Glutamatergic neuron (in vitro differentiated cells): ENCODE measurements at regions not wholly inside any gene's neighbourhood (a gene's known extent, or its start where the extent isn't known, plus 50 kb on each side); places are given as distances from the start of the nearest gene placed in this dataset.

Source experiments
- DNase-seq: peaks from one replicate; pipeline ENCODE4 v3.0.0; 2022
- H3K27ac Mint-ChIP-seq: one replicate; pipeline ENCODE4 v1.8.0; 2020; ENCODE audit warnings: mild to moderate bottlenecking, mixed read lengths, inconsistent platforms; ENCODE audit not compliant: unreplicated experiment
- H3K27me3 Mint-ChIP-seq: one replicate; pipeline ENCODE4 v1.8.0; 2020; ENCODE audit warnings: mild to moderate bottlenecking, moderate library complexity, mixed read lengths, inconsistent platforms; ENCODE audit not compliant: unreplicated experiment
- H3K36me3 Mint-ChIP-seq: one replicate; pipeline ENCODE4 v1.8.0; 2020; ENCODE audit warnings: mild to moderate bottlenecking, mixed read lengths, inconsistent platforms; ENCODE audit not compliant: unreplicated experiment
- H3K4me1 Mint-ChIP-seq: one replicate; pipeline ENCODE4 v1.8.0; 2020; ENCODE audit warnings: mild to moderate bottlenecking, low read depth, mixed read lengths, inconsistent platforms; ENCODE audit not compliant: unreplicated experiment
- H3K4me3 Mint-ChIP-seq: one replicate; pipeline ENCODE4 v1.8.0; 2020; ENCODE audit warnings: mild to moderate bottlenecking, mixed read lengths, inconsistent platforms; ENCODE audit not compliant: unreplicated experiment
- H3K9me3 Mint-ChIP-seq: one replicate; pipeline ENCODE4 v1.8.0; 2020; ENCODE audit warnings: mild to moderate bottlenecking, moderate library complexity, mixed read lengths, inconsistent platforms; ENCODE audit not compliant: unreplicated experiment
- CTCF ChIP-seq: fragments of 200-600 bp; sonication (generic); IDR thresholded peaks from one replicate; pipeline ENCODE4 v1.5.0; 2021; ENCODE audit not compliant: partially characterized antibody, unreplicated experiment

GRCh38 chr18:51438797-51439350, 241.4 kb upstream of the MEX3C start:
- no peaks in the 10 kb centered on the region for H3K36me3 Mint-ChIP-seq
- H3K4me1 Mint-ChIP-seq = peaks cover 10% of the 10 kb centered on the region
- no peaks in the 10 kb centered on the region for H3K9me3 Mint-ChIP-seq
- H3K27me3 Mint-ChIP-seq = no peaks in the 10 kb centered on the region
- DNase-seq = no peak
- H3K4me3 Mint-ChIP-seq = no peak overlapping the region
- TF ChIP-seq CTCF = no peak
- H3K27ac Mint-ChIP-seq = no peak overlapping the region

GRCh38 chr18:51442012-51442411, 244.5 kb upstream of the MEX3C start:
- TF ChIP-seq CTCF = no peak
- H3K4me3 Mint-ChIP-seq = no peak overlapping the region
- H3K9me3 Mint-ChIP-seq = no peaks in the 10 kb centered on the region

GRCh38 chr18:51446571-51447210, 249.2 kb upstream of the MEX3C start:
- Mint-ChIP-seq H3K36me3 (no peaks in the 10 kb centered on the region), H3K4me1 (peaks cover 12% of the 10 kb centered on the region), H3K27ac (no peak overlapping the region), H3K27me3 (peaks cover 2% of the 10 kb centered on the region), H3K4me3 (no peak overlapping the region), H3K9me3 (no peaks in the 10 kb centered on the region)
- no peak for TF ChIP-seq CTCF
- DNase-seq = no peak

More at GRCh38 chr18:51442012-51442411, 244.5 kb upstream of the MEX3C start:
- no peak for DNase-seq
- Mint-ChIP-seq H3K27ac (no peak overlapping the region), H3K27me3 (no peaks in the 10 kb centered on the region), H3K4me1 (peaks cover 10% of the 10 kb centered on the region), H3K36me3 (no peaks in the 10 kb centered on the region)

- H3K27me3 Mint-ChIP-seq = peaks cover 2% of the 10 kb centered on the region
- TF ChIP-seq CTCF = no peak
- no peak for DNase-seq
- H3K36me3 Mint-ChIP-seq = no peaks in the 10 kb centered on the region
- no peak overlapping the region for H3K27ac Mint-ChIP-seq
- no peaks in the 10 kb centered on the region for H3K9me3 Mint-ChIP-seq
- H3K4me3 Mint-ChIP-seq = no peak overlapping the region
- H3K4me1 Mint-ChIP-seq = peaks cover 12% of the 10 kb centered on the region
Observed at GRCh38 chr18:51447351-51448342, 250.2 kb upstream of the MEX3C start.

- peaks cover 2% of the 10 kb centered on the region for H3K27me3 Mint-ChIP-seq
- no peaks in the 10 kb centered on the region for H3K9me3 Mint-ChIP-seq
- no peak for DNase-seq
- peaks cover 2% of the 10 kb centered on the region for H3K4me1 Mint-ChIP-seq
- H3K4me3 Mint-ChIP-seq = no peak overlapping the region
- no peak for TF ChIP-seq CTCF
- H3K27ac Mint-ChIP-seq = no peak overlapping the region
- no peaks in the 10 kb centered on the region for H3K36me3 Mint-ChIP-seq
Observed at GRCh38 chr18:51448949-51449348, 251.5 kb upstream of the MEX3C start.
